ENCODE measurements at regions not wholly inside any gene's neighbourhood (a gene's known extent, or its start where the extent isn't known, plus 50 kb on each side); places are given as distances from the start of the nearest gene placed in this dataset.
"Not testable (repeated sequence)": the region's sequence is repeated elsewhere in the genome, so short reads cannot be mapped to it uniquely, and the experiment has no call there.

DNA sequence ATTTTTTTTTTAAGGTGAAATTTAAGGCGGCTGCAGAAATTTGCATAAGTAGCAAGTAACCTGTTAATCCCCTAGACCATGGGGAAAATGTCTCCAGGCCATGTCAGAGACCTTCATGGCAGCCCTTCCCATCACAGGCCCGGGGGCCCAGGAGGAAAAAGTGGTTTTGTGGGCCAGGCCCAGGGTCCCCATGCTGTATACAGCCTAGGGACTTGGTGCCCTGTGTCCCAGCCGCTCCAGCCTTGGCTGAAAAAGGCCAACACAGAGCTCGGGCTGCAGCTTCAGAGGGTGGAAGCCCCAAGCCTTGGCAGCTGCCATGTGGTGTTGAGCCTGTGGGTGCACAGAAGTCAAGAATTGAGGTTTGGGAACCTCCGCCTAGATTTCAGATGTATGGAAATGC, 218.3 kb downstream of the KCNRG start:
- not testable (repeated sequence) for TF ChIP-seq CTCF, POLR2A (IDR thresholded peaks at IDR 0.05)

All from lower leg skin (tissue), 3 donors.